SK-N-SH (cell line): ENCODE measurements at regions not wholly inside any gene's neighbourhood (a gene's known extent, or its start where the extent isn't known, plus 50 kb on each side); places are given as distances from the start of the nearest gene placed in this dataset.

Experiments
- CTCF ChIA-PET: fragments of 300-600, 350-600 bp; formaldehyde crosslinking; extraction: SDS; loops from one replicate; lab custom pipeline; 2021; lab: Yijun Ruan, JAX
- POLR2A ChIA-PET: fragments of 350-600 bp; sonication (Branson Sonifier 250); formaldehyde crosslinking; extraction: SDS; loops from one replicate; lab custom pipeline; 2020; ENCODE audit warnings: antibody characterized with exemption, inconsistent platforms; lab: Yijun Ruan, JAX
- DNase-seq: peaks from one replicate; pipeline ENCODE4 v3.0.0; 2012
- H2AFZ ChIP-seq: fragments of 200-600 bp; sonication (generic); 2 replicates; pipeline ENCODE4 v1.8.1; 2016; ENCODE audit warnings: antibody characterized with exemption, mild to moderate bottlenecking, low read depth
- H3F3A ChIP-seq: fragments of 200-600 bp; sonication (generic); replicated peaks from 2 replicates; pipeline ENCODE3; 2016; ENCODE audit warnings: antibody characterized with exemption, mild to moderate bottlenecking; ENCODE audit not compliant: insufficient read depth
- H3K27ac ChIP-seq, 2 experiments: fragments of 200-500 bp in 1 of 2; fragments of 200-600 bp in 1 of 2; sonication (Bioruptor generic) in 1 of 2; sonication (generic), shearing (Covaris generic) in 1 of 2; 2 replicates each; pipeline versions ENCODE4 v1.5.1 to v1.6.1; 2014 to 2016; ENCODE audit warnings: low read depth in 2 of 2, inconsistent platforms in 1 of 2, low read length in 1 of 2, mild to moderate bottlenecking in 1 of 2, mixed read lengths in 1 of 2
- H3K27me3 ChIP-seq: fragments of 200-600 bp; sonication (generic), shearing (Covaris generic); 2 replicates; pipeline ENCODE4 v1.6.1; 2016; ENCODE audit warnings: mixed run types; ENCODE audit not compliant: insufficient read depth
- H3K36me3 ChIP-seq, 2 experiments: fragments of 200-500 bp in 1 of 2; fragments of 200-600 bp in 1 of 2; sonication (Bioruptor generic) in 1 of 2; sonication (generic) in 1 of 2; replicated peaks in 1 of 2; 2 replicates each; pipeline versions ENCODE3 to v1.5.1; 2014 to 2016; ENCODE audit warnings: low read length in 1 of 2, mild to moderate bottlenecking in 1 of 2; ENCODE audit not compliant: insufficient read depth in 2 of 2, control insufficient read depth in 1 of 2
- H3K4me1 ChIP-seq, 2 experiments: fragments of 200-500 bp in 1 of 2; fragments of 200-600 bp in 1 of 2; sonication (Bioruptor generic) in 1 of 2; sonication (generic), shearing (Covaris generic) in 1 of 2; 2 replicates each; pipeline versions ENCODE4 v1.5.1 to v1.6.1; 2014 to 2016; ENCODE audit warnings: low read depth in 1 of 2, low read length in 1 of 2, mixed run types in 1 of 2; ENCODE audit not compliant: insufficient read depth in 2 of 2, control insufficient read depth in 1 of 2
- H3K4me2 ChIP-seq: fragments of 200-600 bp; sonication (generic), shearing (Covaris generic); 2 replicates; pipeline ENCODE4 v1.6.1; 2017; ENCODE audit warnings: mixed run types
- H3K4me3 ChIP-seq, 2 experiments: fragments of 200-500 bp in 1 of 2; fragments of 200-600 bp in 1 of 2; sonication (Bioruptor generic) in 1 of 2; sonication (generic), shearing (Covaris generic) in 1 of 2; 2 replicates each; pipeline versions ENCODE4 v1.5.1 to v1.8.1; 2014 to 2016; ENCODE audit warnings: low read depth in 2 of 2, inconsistent platforms in 1 of 2, low read length in 1 of 2, mild to moderate bottlenecking in 1 of 2, mixed read lengths in 1 of 2, moderate library complexity in 1 of 2
- H3K79me2 ChIP-seq: fragments of 200-600 bp; sonication (generic); 2 replicates; pipeline ENCODE4 v1.8.1; 2017; ENCODE audit warnings: mild to moderate bottlenecking; ENCODE audit not compliant: insufficient read depth
- H3K9ac ChIP-seq: fragments of 200-600 bp; sonication (generic); 2 replicates; pipeline ENCODE4 v1.6.1; 2017; ENCODE audit warnings: mixed run types
- H3K9me2 ChIP-seq: fragments of 200-600 bp; sonication (generic); 2 replicates; pipeline ENCODE4 v1.6.1; 2017; ENCODE audit warnings: mixed run types
- H3K9me3 ChIP-seq: fragments of 200-600 bp; sonication (generic); 2 replicates; pipeline ENCODE4 v1.6.1; 2017; ENCODE audit warnings: mixed run types, mild to moderate bottlenecking, moderate library complexity
- H4K20me1 ChIP-seq: fragments of 200-600 bp; sonication (generic); 2 replicates; pipeline ENCODE4 v1.6.1; 2017; ENCODE audit warnings: mild to moderate bottlenecking, mixed run types; ENCODE audit not compliant: insufficient read depth
- CHD2 ChIP-seq: fragments of 150-350 bp; IDR thresholded peaks from 2 replicates; pipeline ENCODE4 v1.6.1; 2018; ENCODE audit warnings: low read length; ENCODE audit not compliant: partially characterized antibody
- EP300 ChIP-seq, 2 experiments: IDR thresholded peaks; 2 replicates each; pipeline versions ENCODE4 v1.4.0 to v1.6.1; 2012; ENCODE audit warnings: borderline replicate concordance in 1 of 2, low read depth in 1 of 2, low read length in 1 of 2
- EZH2phosphoT487 ChIP-seq: fragments of 200-600 bp; sonication (generic); IDR thresholded peaks from 2 replicates; pipeline ENCODE4 v1.6.1; 2017; ENCODE audit warnings: low read depth, mixed run types, mild to moderate bottlenecking, antibody characterized with exemption, moderate library complexity, borderline replicate concordance
- GABPA ChIP-seq: IDR thresholded peaks from 2 replicates; pipeline ENCODE4 v1.4.0; 2012; ENCODE audit warnings: low read depth, mild to moderate bottlenecking
- MXI1 ChIP-seq: IDR thresholded peaks from 2 replicates; pipeline ENCODE4 v1.6.1; 2012; ENCODE audit warnings: mild to moderate bottlenecking, low read depth, low read length, improper control_type of control experiment
- NFIC ChIP-seq: IDR thresholded peaks from 2 replicates; pipeline ENCODE4 v1.4.0; 2012; ENCODE audit warnings: borderline replicate concordance
- NRF1 ChIP-seq: IDR thresholded peaks from 2 replicates; pipeline ENCODE4 v1.6.1; 2012; ENCODE audit warnings: low read depth, mild to moderate bottlenecking, low read length
- REST ChIP-seq: IDR thresholded peaks from 2 replicates; pipeline ENCODE4 v1.6.1; 2012; ENCODE audit warnings: mild to moderate bottlenecking, low read depth, low read length, moderate library complexity
- RFX5 ChIP-seq: IDR thresholded peaks from 2 replicates; pipeline ENCODE4 v1.6.1; 2012; ENCODE audit warnings: mild to moderate bottlenecking, improper control_type of control experiment, low read length
- SMC3 ChIP-seq: IDR thresholded peaks from 2 replicates; pipeline ENCODE4 v1.6.1; 2012; ENCODE audit warnings: low read depth, low read length, improper control_type of control experiment
- TAF1 ChIP-seq: IDR thresholded peaks from 2 replicates; pipeline ENCODE4 v1.6.1; 2012; ENCODE audit warnings: low read depth, mild to moderate bottlenecking, low read length, moderate library complexity, borderline replicate concordance
- TEAD4 ChIP-seq: IDR thresholded peaks from 2 replicates; pipeline ENCODE4 v1.4.0; 2012; ENCODE audit warnings: mild to moderate bottlenecking, borderline replicate concordance; ENCODE audit not compliant: insufficient read depth
- ZBTB33 ChIP-seq: IDR thresholded peaks from 2 replicates; pipeline ENCODE4 v1.4.0; 2012; ENCODE audit warnings: low read depth, borderline replicate concordance
- WGBS: methylation state at CpG from one replicate; pipeline ENCODE4 v1.1.6; 2017; ENCODE audit warnings: low lambda C conversion rate; 5-methylcytosine and 5-hydroxymethylcytosine counted together

GRCh38 chr3:128567141-128567540, 74.1 kb upstream of the GATA2 start (continued):
- TF ChIP-seq EP300 (IDR thresholded peaks at IDR 0.05; ENCODE audit: borderline replicate concordance in 1 of 2, low read depth in 1 of 2, low read length in 1 of 2) (no peak), EZH2phosphoT487 (no peak), RFX5 (no peak)

GRCh38 chr3:128563439-128563838, 70.4 kb upstream of the GATA2 start:
- ChIA-PET POLR2A (no interaction called here), CTCF (interaction anchor here (0.7 to 1.1 kb wide), 2 partner anchors 9 to 21 kb away, joined by 4 to 5 read pairs; no protein-coding TSS in a partner anchor)
- DNase-seq = no peak

GRCh38 chr3:128561504-128561903, 68.5 kb upstream of the GATA2 start:
- Histone ChIP-seq H3K79me2 (no peaks in the 10 kb centered on the region), H3K4me3 (no peak overlapping the region), H3K27me3 (no peaks in the 10 kb centered on the region), H3F3A (no peaks in the 10 kb centered on the region), H3K9me3 (no peaks in the 10 kb centered on the region), H3K36me3 (no peaks in the 10 kb centered on the region), H3K4me1 (peaks cover 0 to 2% of the 10 kb centered on the region in 2 experiments; a peak in 1 of 4 replicates), H3K9ac (no peak overlapping the region), H4K20me1 (no peaks in the 10 kb centered on the region), H3K9me2 (no peaks in the 10 kb centered on the region), H3K27ac (no peak overlapping the region), H3K4me2 (no peak overlapping the region), H2AFZ (no peak overlapping the region)
- no peak for DNase-seq
- WGBS = 67% methylated on average over 2 of the region's 2 CpGs
- CTCF ChIA-PET = interaction anchor here (0.5 to 1.0 kb wide), 2 partner anchors 23 to 39 kb away, joined by 3 to 4 read pairs; no protein-coding TSS in a partner anchor
- POLR2A ChIA-PET = no interaction called here
- no peak for TF ChIP-seq RFX5
- TF ChIP-seq GABPA = no peak
- TF ChIP-seq ZBTB33 = no peak
- no peak for TF ChIP-seq TAF1
- no peak for TF ChIP-seq NRF1
- no peak for TF ChIP-seq EZH2phosphoT487
- TF ChIP-seq MXI1 = no peak
- TF ChIP-seq EP300 (IDR thresholded peaks at IDR 0.05; ENCODE audit: borderline replicate concordance in 1 of 2, low read depth in 1 of 2, low read length in 1 of 2) = no peak
- no peak for TF ChIP-seq NFIC
- no peak for TF ChIP-seq TEAD4

More at GRCh38 chr3:128563439-128563838, 70.4 kb upstream of the GATA2 start:
- WGBS = 71% methylated on average over 7 of the region's 7 CpGs
- Histone ChIP-seq H3K9me3 (no peaks in the 10 kb centered on the region), H3K9ac (no peak overlapping the region), H3K27me3 (no peaks in the 10 kb centered on the region), H3K4me2 (no peak overlapping the region), H3K4me3 (no peak overlapping the region), H3K36me3 (no peaks in the 10 kb centered on the region), H3K27ac (no peak overlapping the region), H4K20me1 (no peaks in the 10 kb centered on the region), H3K4me1 (no peaks in the 10 kb centered on the region), H2AFZ (no peak overlapping the region), H3F3A (no peaks in the 10 kb centered on the region), H3K79me2 (no peaks in the 10 kb centered on the region), H3K9me2 (no peaks in the 10 kb centered on the region)
- TF ChIP-seq REST (no peak), SMC3 (no peak), CHD2 (no peak), RFX5 (no peak), MXI1 (no peak)
